ENCODE measurements at regions not wholly inside any gene's neighbourhood (a gene's known extent, or its start where the extent isn't known, plus 50 kb on each side); places are given as distances from the start of the nearest gene placed in this dataset.

GRCh38 chr1:98101364-98101763, 180.5 kb upstream of the DPYD start:
- in situ Hi-C loops (cut with MboI), result no loop called here
- WGBS, 2 experiments (ENCODE audit: low coverage in 1 of 2, low lambda C conversion rate in 2 of 2, missing lambda C conversion rate in 2 of 2), result 95 to 100% methylated on average over 2 of the region's 2 CpGs
- H3K9me2 ChIP-seq (ENCODE audit: insufficient read depth), result no peaks in the 10 kb centered on the region
- DNase-seq, result no peak
- no peak for TF ChIP-seq EZH2phosphoT487 (IDR thresholded peaks at IDR 0.05; ENCODE audit: insufficient read depth, low read depth)
- no peak for TF ChIP-seq EZH2 (IDR thresholded peaks at IDR 0.05; ENCODE audit: insufficient read depth, poor library complexity, severe bottlenecking)
- H3F3A ChIP-seq (ENCODE audit: insufficient read depth), result peaks cover 35% of the 10 kb centered on the region
- H3K4me3 ChIP-seq, result no peak overlapping the region
- H2AFZ ChIP-seq, result no peak overlapping the region
- no peak overlapping the region for H3K27ac ChIP-seq
- H3K36me3 ChIP-seq (ENCODE audit: low read depth), result no peaks in the 10 kb centered on the region
- H4K20me1 ChIP-seq (ENCODE audit: insufficient read depth), result no peaks in the 10 kb centered on the region
- H3K9ac ChIP-seq, result no peak overlapping the region
- H3K27me3 ChIP-seq (replicated peaks; ENCODE audit: insufficient read depth), result no peaks in the 10 kb centered on the region
- H3K9me3 ChIP-seq (ENCODE audit: low read depth), result no peaks in the 10 kb centered on the region
- no peak overlapping the region for H3K4me2 ChIP-seq (ENCODE audit: unreplicated experiment)
- H3K79me2 ChIP-seq (ENCODE audit: insufficient read depth), result no peaks in the 10 kb centered on the region
- H3K4me1 ChIP-seq (ENCODE audit: insufficient read depth), result peaks cover 41% of the 10 kb centered on the region

- Histone ChIP-seq H3K27me3 (replicated peaks; ENCODE audit: insufficient read depth) (no peaks in the 10 kb centered on the region), H3K79me2 (ENCODE audit: insufficient read depth) (no peaks in the 10 kb centered on the region), H3K4me3 (no peak overlapping the region), H2AFZ (no peak overlapping the region), H3K9me2 (ENCODE audit: insufficient read depth) (no peaks in the 10 kb centered on the region), H3K4me2 (ENCODE audit: unreplicated experiment) (no peak overlapping the region), H3F3A (ENCODE audit: insufficient read depth) (peaks cover 28% of the 10 kb centered on the region), H3K36me3 (ENCODE audit: low read depth) (no peaks in the 10 kb centered on the region), H3K9me3 (ENCODE audit: low read depth) (no peaks in the 10 kb centered on the region), H3K4me1 (ENCODE audit: insufficient read depth) (peaks cover 33% of the 10 kb centered on the region), H4K20me1 (ENCODE audit: insufficient read depth) (no peaks in the 10 kb centered on the region), H3K27ac (no peak overlapping the region), H3K9ac (no peak overlapping the region)
- 17 to 31% methylated on average over 3 of the region's 3 CpGs for WGBS, 2 experiments (ENCODE audit: low coverage in 1 of 2, low lambda C conversion rate in 2 of 2, missing lambda C conversion rate in 2 of 2)
- TF ChIP-seq EZH2phosphoT487 (IDR thresholded peaks at IDR 0.05; ENCODE audit: insufficient read depth, low read depth) (no peak), EZH2 (IDR thresholded peaks at IDR 0.05; ENCODE audit: insufficient read depth, poor library complexity, severe bottlenecking) (no peak)
- peak; percentile 52 for DNase-seq
- in situ Hi-C loops (cut with MboI), result no loop called here
Measured at GRCh38 chr1:98099501-98099900, 178.7 kb upstream of the DPYD start.

GRCh38 chr1:98098473-98098872, 177.6 kb upstream of the DPYD start:
- no peaks in the 10 kb centered on the region for H3K79me2 ChIP-seq (ENCODE audit: insufficient read depth)
- H4K20me1 ChIP-seq (ENCODE audit: insufficient read depth), result no peaks in the 10 kb centered on the region
- peaks cover 23% of the 10 kb centered on the region for H3K4me1 ChIP-seq (ENCODE audit: insufficient read depth)
- no peak overlapping the region for H3K4me2 ChIP-seq (ENCODE audit: unreplicated experiment)
- TF ChIP-seq EZH2phosphoT487 (IDR thresholded peaks at IDR 0.05; ENCODE audit: insufficient read depth, low read depth) (no peak), EZH2 (IDR thresholded peaks at IDR 0.05; ENCODE audit: insufficient read depth, poor library complexity, severe bottlenecking) (no peak)
- in situ Hi-C loops (cut with MboI), result no loop called here
- H3K27ac ChIP-seq, result no peak overlapping the region
- DNase-seq, result no peak
- H3K9me2 ChIP-seq (ENCODE audit: insufficient read depth), result no peaks in the 10 kb centered on the region
- no peaks in the 10 kb centered on the region for H3K36me3 ChIP-seq (ENCODE audit: low read depth)
- H3K9ac ChIP-seq, result no peak overlapping the region
- H3K9me3 ChIP-seq (ENCODE audit: low read depth), result no peaks in the 10 kb centered on the region
- peaks cover 19% of the 10 kb centered on the region for H3F3A ChIP-seq (ENCODE audit: insufficient read depth)
- H2AFZ ChIP-seq, result no peak overlapping the region
- H3K27me3 ChIP-seq (replicated peaks; ENCODE audit: insufficient read depth), result no peaks in the 10 kb centered on the region
- no peak overlapping the region for H3K4me3 ChIP-seq

- peaks cover 26% of the 10 kb centered on the region for H3K4me1 ChIP-seq (ENCODE audit: insufficient read depth)
- peak; percentile 51 for DNase-seq
- in situ Hi-C loops (cut with MboI), result no loop called here
Measured at GRCh38 chr1:98090351-98090750, 169.5 kb upstream of the DPYD start.

GRCh38 chr1:98088381-98088780, 167.5 kb upstream of the DPYD start:
- Histone ChIP-seq H3K9me2 (ENCODE audit: insufficient read depth) (no peaks in the 10 kb centered on the region), H3K4me2 (ENCODE audit: unreplicated experiment) (no peak overlapping the region), H3K4me3 (no peak overlapping the region), H4K20me1 (ENCODE audit: insufficient read depth) (no peaks in the 10 kb centered on the region), H3K27me3 (replicated peaks; ENCODE audit: insufficient read depth) (no peaks in the 10 kb centered on the region), H3K9me3 (ENCODE audit: low read depth) (no peaks in the 10 kb centered on the region), H3K79me2 (ENCODE audit: insufficient read depth) (no peaks in the 10 kb centered on the region), H3K27ac (no peak overlapping the region), H2AFZ (no peak overlapping the region), H3K36me3 (ENCODE audit: low read depth) (no peaks in the 10 kb centered on the region), H3F3A (ENCODE audit: insufficient read depth) (peaks cover 33% of the 10 kb centered on the region), H3K4me1 (ENCODE audit: insufficient read depth) (peaks cover 29% of the 10 kb centered on the region), H3K9ac (no peak overlapping the region)
- TF ChIP-seq EZH2phosphoT487 (IDR thresholded peaks at IDR 0.05; ENCODE audit: insufficient read depth, low read depth) (no peak), EZH2 (IDR thresholded peaks at IDR 0.05; ENCODE audit: insufficient read depth, poor library complexity, severe bottlenecking) (no peak)
- 94 to 95% methylated on average over 3 of the region's 3 CpGs for WGBS, 2 experiments (ENCODE audit: low coverage in 1 of 2, low lambda C conversion rate in 2 of 2, missing lambda C conversion rate in 2 of 2)
- no peak for DNase-seq
- in situ Hi-C loops (cut with MboI), result no loop called here

More at GRCh38 chr1:98090351-98090750, 169.5 kb upstream of the DPYD start:
- Histone ChIP-seq H3K36me3 (ENCODE audit: low read depth) (no peaks in the 10 kb centered on the region), H3K79me2 (ENCODE audit: insufficient read depth) (no peaks in the 10 kb centered on the region), H4K20me1 (ENCODE audit: insufficient read depth) (no peaks in the 10 kb centered on the region), H2AFZ (0 out of 2 replicates have a peak overlapping the region, but pooled peaks have one; percentile 11), H3K4me3 (no peak overlapping the region), H3F3A (ENCODE audit: insufficient read depth) (peaks cover 31% of the 10 kb centered on the region), H3K4me2 (ENCODE audit: unreplicated experiment) (peak overlapping the region; percentile 51), H3K27me3 (replicated peaks; ENCODE audit: insufficient read depth) (no peaks in the 10 kb centered on the region), H3K27ac (0 out of 2 replicates have a peak overlapping the region, but pooled peaks have one; percentile 21), H3K9ac (no peak overlapping the region), H3K9me2 (ENCODE audit: insufficient read depth) (no peaks in the 10 kb centered on the region), H3K9me3 (ENCODE audit: low read depth) (no peaks in the 10 kb centered on the region)
- TF ChIP-seq EZH2phosphoT487 (IDR thresholded peaks at IDR 0.05; ENCODE audit: insufficient read depth, low read depth) (no peak), EZH2 (IDR thresholded peaks at IDR 0.05; ENCODE audit: insufficient read depth, poor library complexity, severe bottlenecking) (no peak)
